Small intestine (tissue), 7 donors: ENCODE measurements at regions not wholly inside any gene's neighbourhood (a gene's known extent, or its start where the extent isn't known, plus 50 kb on each side); places are given as distances from the start of the nearest gene placed in this dataset.

Experiments
- DNase-seq, 2 donors: peaks; one replicate each; pipeline versions ENCODE4 v3.0.0 to v3.0.0-alpha.2; 2013
- FAIRE-seq: peaks from 2 replicates; lab custom pipeline; 2012; peaks lifted over from hg19 to GRCh38; lab: Jason Lieb, UNC
- H3K27ac ChIP-seq, 3 donors: one replicate each; pipeline ENCODE4 v1.5.1; 2013; ENCODE audit warnings: low read length in 2 of 3, mild to moderate bottlenecking in 2 of 3, control low read depth in 1 of 3, inconsistent platforms in 1 of 3, low read depth in 1 of 3, moderate library complexity in 1 of 3
- H3K27me3 ChIP-seq, 3 donors: one replicate each; pipeline ENCODE4 v1.6.1; 2013; ENCODE audit warnings: low read length in 3 of 3, inconsistent platforms in 1 of 3; ENCODE audit not compliant: control insufficient read depth in 3 of 3, insufficient read depth in 3 of 3
- H3K36me3 ChIP-seq, 3 donors: one replicate each; pipeline ENCODE4 v1.6.1; 2013; ENCODE audit warnings: low read length in 3 of 3, inconsistent platforms in 1 of 3, low read depth in 1 of 3, mild to moderate bottlenecking in 1 of 3, moderate library complexity in 1 of 3; ENCODE audit not compliant: control insufficient read depth in 3 of 3, insufficient read depth in 2 of 3
- H3K4me1 ChIP-seq, 3 donors: one replicate each; pipeline ENCODE4 v1.6.1; 2013; ENCODE audit warnings: low read length in 2 of 3, inconsistent platforms in 1 of 3, low read depth in 1 of 3, mild to moderate bottlenecking in 1 of 3, moderate library complexity in 1 of 3; ENCODE audit not compliant: control insufficient read depth in 3 of 3, insufficient read depth in 2 of 3
- H3K4me3 ChIP-seq, 3 donors: one replicate each; pipeline ENCODE4 v1.5.1; 2013; ENCODE audit warnings: low read length in 3 of 3, control low read depth in 1 of 3, inconsistent platforms in 1 of 3, low read depth in 1 of 3, mild to moderate bottlenecking in 1 of 3, moderate library complexity in 1 of 3
- H3K9me3 ChIP-seq, 2 donors: one replicate each; pipeline ENCODE4 v1.6.1; 2013; ENCODE audit warnings: low read depth in 1 of 2, low read length in 1 of 2; ENCODE audit not compliant: control insufficient read depth in 2 of 2, insufficient read depth in 1 of 2
- WGBS, 3 donors: extraction: QIAGEN DNeasy Blood & Tissue Kit; methylation state at CpG; one replicate each; pipeline ENCODE4 v1.1.7; 2013; 5-methylcytosine and 5-hydroxymethylcytosine counted together
- donor health status: healthy with polysubstance abuse.
- donor health status: control.
- donor health status: control.
- donor health status: Bipolar disorder and iron deficiency.
- donor health status: healthy.

GRCh38 chr2:221848286-221848685, 276.2 kb upstream of the EPHA4 start:
- H3K27ac ChIP-seq = no peak overlapping the region
- no peaks in the 10 kb centered on the region for H3K9me3 ChIP-seq
- FAIRE-seq = no peak
- H3K4me1 ChIP-seq = no peaks in the 10 kb centered on the region
- no peak for DNase-seq
- H3K27me3 ChIP-seq = no peaks in the 10 kb centered on the region
- no peaks in the 10 kb centered on the region for H3K36me3 ChIP-seq
- 68 to 76% (median 72%) methylated on average over 4 of the region's 4 CpGs for WGBS, 3 donors
- H3K4me3 ChIP-seq = no peak overlapping the region

- H3K4me1 ChIP-seq = no peaks in the 10 kb centered on the region
- 51 to 61% (median 52%) methylated on average over 2 of the region's 2 CpGs for WGBS, 3 donors
- no peaks in the 10 kb centered on the region for H3K27me3 ChIP-seq
- H3K27ac ChIP-seq = no peak overlapping the region
- DNase-seq = no peak
- FAIRE-seq = no peak
- no peak overlapping the region for H3K4me3 ChIP-seq
- H3K36me3 ChIP-seq = no peaks in the 10 kb centered on the region
- H3K9me3 ChIP-seq = no peaks in the 10 kb centered on the region
These were observed 272.9 kb upstream of the EPHA4 start for GRCh38 chr2:221845021-221845365.

- 39 to 43% (median 42%) methylated on average over 2 of the region's 2 CpGs for WGBS, 3 donors
- no peaks in the 10 kb centered on the region for H3K9me3 ChIP-seq
- H3K4me1 ChIP-seq = no peaks in the 10 kb centered on the region
- H3K4me3 ChIP-seq = no peak overlapping the region
- no peak overlapping the region for H3K27ac ChIP-seq
- no peak for FAIRE-seq
- no peaks in the 10 kb centered on the region for H3K36me3 ChIP-seq
- no peaks in the 10 kb centered on the region for H3K27me3 ChIP-seq
- no peak for DNase-seq
These were observed 272.3 kb upstream of the EPHA4 start for GRCh38 chr2:221844212-221845020.

- H3K4me3 ChIP-seq = no peak overlapping the region
- no peak overlapping the region for H3K27ac ChIP-seq
- no peak for DNase-seq
- FAIRE-seq = no peak
- no peaks in the 10 kb centered on the region for H3K27me3 ChIP-seq
- H3K4me1 ChIP-seq = no peaks in the 10 kb centered on the region
- no peaks in the 10 kb centered on the region for H3K9me3 ChIP-seq
- no peaks in the 10 kb centered on the region for H3K36me3 ChIP-seq
- WGBS, 3 donors = 57 to 80% (median 75%) methylated on average over 3 of the region's 3 CpGs
These were observed 264.0 kb upstream of the EPHA4 start for GRCh38 chr2:221836095-221836494.

- no peaks in the 10 kb centered on the region for H3K4me1 ChIP-seq
- H3K36me3 ChIP-seq = no peaks in the 10 kb centered on the region
- DNase-seq (no peak), FAIRE-seq (no peak)
- no peaks in the 10 kb centered on the region for H3K27me3 ChIP-seq
- H3K27ac ChIP-seq = no peak overlapping the region
- H3K4me3 ChIP-seq = no peak overlapping the region
- H3K9me3 ChIP-seq = no peaks in the 10 kb centered on the region
- 51 to 72% (median 59%) methylated on average over 2 of the region's 2 CpGs for WGBS, 3 donors
These were observed 261.9 kb upstream of the EPHA4 start for GRCh38 chr2:221833966-221834365.

GRCh38 chr2:221831051-221831450, 258.9 kb upstream of the EPHA4 start:
- 66 to 87% (median 82%) methylated on average over 2 of the region's 2 CpGs for WGBS, 3 donors
- H3K36me3 ChIP-seq = no peaks in the 10 kb centered on the region
- H3K4me3 ChIP-seq = no peak overlapping the region
- no peaks in the 10 kb centered on the region for H3K4me1 ChIP-seq
- no peaks in the 10 kb centered on the region for H3K27me3 ChIP-seq
- no peak overlapping the region for H3K27ac ChIP-seq
- FAIRE-seq = no peak
- peaks cover 0 to 2% of the 10 kb centered on the region in 2 donors for H3K9me3 ChIP-seq
- no peak for DNase-seq

- no peak for DNase-seq
- no peaks in the 10 kb centered on the region for H3K4me1 ChIP-seq
- H3K36me3 ChIP-seq = no peaks in the 10 kb centered on the region
- no peaks in the 10 kb centered on the region for H3K9me3 ChIP-seq
- no peaks in the 10 kb centered on the region for H3K27me3 ChIP-seq
- no peak overlapping the region for H3K4me3 ChIP-seq
- WGBS, 3 donors = 67 to 73% (median 71%) methylated on average over 2 of the region's 2 CpGs
- H3K27ac ChIP-seq = no peak overlapping the region
- no peak for FAIRE-seq
These were observed 250.3 kb upstream of the EPHA4 start for GRCh38 chr2:221822416-221822815.

GRCh38 chr2:221818616-221819320, 246.7 kb upstream of the EPHA4 start:
- no peaks in the 10 kb centered on the region for H3K9me3 ChIP-seq
- DNase-seq (peak in 1 of 2 donors; percentile 5), FAIRE-seq (no peak)
- H3K4me1 ChIP-seq = no peaks in the 10 kb centered on the region
- no peaks in the 10 kb centered on the region for H3K27me3 ChIP-seq
- 44 to 56% (median 49%) methylated on average over 9 of the region's 9 CpGs for whole genome bisulfite sequencing, 3 donors
- no peak overlapping the region for H3K4me3 ChIP-seq
- no peaks in the 10 kb centered on the region for H3K36me3 ChIP-seq
- H3K27ac ChIP-seq = no peak overlapping the region
